ENCODE measurements at regions not wholly inside any gene's neighbourhood (a gene's known extent, or its start where the extent isn't known, plus 50 kb on each side); places are given as distances from the start of the nearest gene placed in this dataset.

DNA sequence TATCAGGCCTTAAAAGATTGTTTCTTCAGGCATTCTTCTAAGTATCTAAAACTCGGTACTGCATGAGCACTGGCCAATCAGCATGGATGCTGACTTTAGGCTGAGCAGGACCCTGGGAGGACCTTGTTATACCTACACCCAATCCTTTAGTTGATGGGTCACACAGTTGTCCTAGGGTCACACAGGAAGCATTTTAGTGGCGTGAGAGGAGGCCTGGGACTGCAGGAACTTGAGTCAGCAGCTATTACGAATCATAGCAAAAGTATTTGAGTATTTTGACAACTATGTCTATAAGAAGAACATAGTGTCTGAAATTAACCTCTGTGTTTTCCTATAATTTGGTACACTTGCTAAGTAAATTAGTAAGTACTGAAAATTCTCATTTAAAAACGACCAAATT lies 741.4 kb downstream of the HACE1 start:
- TF ChIP-seq TEAD4 (IDR thresholded peaks at IDR 0.05) (no peak), EP300 (IDR thresholded peaks at IDR 0.05; ENCODE audit: borderline replicate concordance) (no peak), RAD21 (IDR thresholded peaks at IDR 0.05; ENCODE audit: low read depth) (no peak), EGR1 (IDR thresholded peaks at IDR 0.05) (no peak), FOXM1 (IDR thresholded peaks at IDR 0.05; ENCODE audit: borderline replicate concordance, low read depth) (no peak), YY1 (IDR thresholded peaks at IDR 0.05; ENCODE audit: low read depth) (no peak), NFIC (IDR thresholded peaks at IDR 0.05) (no peak), TAF1 (IDR thresholded peaks at IDR 0.05; ENCODE audit: low read depth) (no peak), ZBTB7A (IDR thresholded peaks at IDR 0.05; ENCODE audit: low read depth) (no peak), CREB1 (IDR thresholded peaks at IDR 0.05; ENCODE audit: low read depth) (no peak), TCF12 (IDR thresholded peaks at IDR 0.05; ENCODE audit: low read depth) (no peak), CEBPB (IDR thresholded peaks at IDR 0.05) (no peak)
- TF ChIP-seq, protein P1, sequence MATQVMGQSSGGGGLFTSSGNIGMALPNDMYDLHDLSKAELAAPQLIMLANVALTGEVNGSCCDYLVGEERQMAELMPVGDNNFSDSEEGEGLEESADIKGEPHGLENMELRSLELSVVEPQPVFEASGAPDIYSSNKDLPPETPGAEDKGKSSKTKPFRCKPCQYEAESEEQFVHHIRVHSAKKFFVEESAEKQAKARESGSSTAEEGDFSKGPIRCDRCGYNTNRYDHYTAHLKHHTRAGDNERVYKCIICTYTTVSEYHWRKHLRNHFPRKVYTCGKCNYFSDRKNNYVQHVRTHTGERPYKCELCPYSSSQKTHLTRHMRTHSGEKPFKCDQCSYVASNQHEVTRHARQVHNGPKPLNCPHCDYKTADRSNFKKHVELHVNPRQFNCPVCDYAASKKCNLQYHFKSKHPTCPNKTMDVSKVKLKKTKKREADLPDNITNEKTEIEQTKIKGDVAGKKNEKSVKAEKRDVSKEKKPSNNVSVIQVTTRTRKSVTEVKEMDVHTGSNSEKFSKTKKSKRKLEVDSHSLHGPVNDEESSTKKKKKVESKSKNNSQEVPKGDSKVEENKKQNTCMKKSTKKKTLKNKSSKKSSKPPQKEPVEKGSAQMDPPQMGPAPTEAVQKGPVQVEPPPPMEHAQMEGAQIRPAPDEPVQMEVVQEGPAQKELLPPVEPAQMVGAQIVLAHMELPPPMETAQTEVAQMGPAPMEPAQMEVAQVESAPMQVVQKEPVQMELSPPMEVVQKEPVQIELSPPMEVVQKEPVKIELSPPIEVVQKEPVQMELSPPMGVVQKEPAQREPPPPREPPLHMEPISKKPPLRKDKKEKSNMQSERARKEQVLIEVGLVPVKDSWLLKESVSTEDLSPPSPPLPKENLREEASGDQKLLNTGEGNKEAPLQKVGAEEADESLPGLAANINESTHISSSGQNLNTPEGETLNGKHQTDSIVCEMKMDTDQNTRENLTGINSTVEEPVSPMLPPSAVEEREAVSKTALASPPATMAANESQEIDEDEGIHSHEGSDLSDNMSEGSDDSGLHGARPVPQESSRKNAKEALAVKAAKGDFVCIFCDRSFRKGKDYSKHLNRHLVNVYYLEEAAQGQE (IDR thresholded peaks at IDR 0.05; ENCODE audit: low read depth): no peak
- TF ChIP-seq, protein P2, sequence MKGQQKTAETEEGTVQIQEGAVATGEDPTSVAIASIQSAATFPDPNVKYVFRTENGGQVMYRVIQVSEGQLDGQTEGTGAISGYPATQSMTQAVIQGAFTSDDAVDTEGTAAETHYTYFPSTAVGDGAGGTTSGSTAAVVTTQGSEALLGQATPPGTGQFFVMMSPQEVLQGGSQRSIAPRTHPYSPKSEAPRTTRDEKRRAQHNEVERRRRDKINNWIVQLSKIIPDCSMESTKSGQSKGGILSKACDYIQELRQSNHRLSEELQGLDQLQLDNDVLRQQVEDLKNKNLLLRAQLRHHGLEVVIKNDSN (IDR thresholded peaks at IDR 0.05): no peak
- TF ChIP-seq, protein P3, sequence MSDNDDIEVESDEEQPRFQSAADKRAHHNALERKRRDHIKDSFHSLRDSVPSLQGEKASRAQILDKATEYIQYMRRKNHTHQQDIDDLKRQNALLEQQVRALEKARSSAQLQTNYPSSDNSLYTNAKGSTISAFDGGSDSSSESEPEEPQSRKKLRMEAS (IDR thresholded peaks at IDR 0.05): no peak

GRCh38 chr6:104109806-104110205 lies 749.9 kb downstream of the HACE1 start:
- no peak for TF ChIP-seq CEBPB (IDR thresholded peaks at IDR 0.05)
- TF ChIP-seq YY1 (IDR thresholded peaks at IDR 0.05; ENCODE audit: low read depth): no peak
- TF ChIP-seq EGR1 (IDR thresholded peaks at IDR 0.05): no peak
- no peak for TF ChIP-seq TEAD4 (IDR thresholded peaks at IDR 0.05)
- TF ChIP-seq TCF12 (IDR thresholded peaks at IDR 0.05; ENCODE audit: low read depth): no peak
- TF ChIP-seq RAD21 (IDR thresholded peaks at IDR 0.05; ENCODE audit: low read depth): no peak
- TF ChIP-seq, protein P2 (IDR thresholded peaks at IDR 0.05): no peak
- no peak for TF ChIP-seq FOXM1 (IDR thresholded peaks at IDR 0.05; ENCODE audit: borderline replicate concordance, low read depth)
- TF ChIP-seq, protein P1 (IDR thresholded peaks at IDR 0.05; ENCODE audit: low read depth): no peak
- no peak for TF ChIP-seq ZBTB7A (IDR thresholded peaks at IDR 0.05; ENCODE audit: low read depth)
- no peak for TF ChIP-seq NFIC (IDR thresholded peaks at IDR 0.05)
- TF ChIP-seq TAF1 (IDR thresholded peaks at IDR 0.05; ENCODE audit: low read depth): no peak
- no peak for TF ChIP-seq EP300 (IDR thresholded peaks at IDR 0.05; ENCODE audit: borderline replicate concordance)
- no peak for TF ChIP-seq CREB1 (IDR thresholded peaks at IDR 0.05; ENCODE audit: low read depth)
- TF ChIP-seq, protein P3 (IDR thresholded peaks at IDR 0.05): no peak

DNA sequence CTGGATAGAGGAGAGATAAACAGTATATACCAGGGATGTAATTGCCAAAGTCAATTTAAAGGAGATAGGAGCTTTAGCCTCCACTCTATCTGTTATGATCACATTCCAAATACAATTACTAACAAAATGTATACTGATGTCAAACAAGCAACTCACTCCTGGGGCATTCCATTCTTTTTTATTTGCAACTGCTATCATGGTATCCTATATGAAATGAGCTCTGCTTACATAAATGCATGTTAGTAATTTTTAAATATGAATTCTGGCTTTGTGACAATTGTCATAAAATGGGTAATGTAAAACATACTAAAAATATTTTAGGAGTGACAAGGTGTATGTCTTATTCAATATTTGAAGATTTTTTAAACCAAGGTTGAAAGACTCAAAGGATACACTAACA lies 751.1 kb downstream of the HACE1 start:
- TF ChIP-seq, protein P2 (IDR thresholded peaks at IDR 0.05): no peak
- TF ChIP-seq, protein P3 (IDR thresholded peaks at IDR 0.05): no peak
- TF ChIP-seq FOXM1 (IDR thresholded peaks at IDR 0.05; ENCODE audit: borderline replicate concordance, low read depth) (no peak), EGR1 (IDR thresholded peaks at IDR 0.05) (no peak), ZBTB7A (IDR thresholded peaks at IDR 0.05; ENCODE audit: low read depth) (no peak), CEBPB (IDR thresholded peaks at IDR 0.05) (no peak), NFIC (IDR thresholded peaks at IDR 0.05) (no peak), CREB1 (IDR thresholded peaks at IDR 0.05; ENCODE audit: low read depth) (no peak), TCF12 (IDR thresholded peaks at IDR 0.05; ENCODE audit: low read depth) (no peak), TEAD4 (IDR thresholded peaks at IDR 0.05) (no peak), EP300 (IDR thresholded peaks at IDR 0.05; ENCODE audit: borderline replicate concordance) (no peak), RAD21 (IDR thresholded peaks at IDR 0.05; ENCODE audit: low read depth) (no peak), YY1 (IDR thresholded peaks at IDR 0.05; ENCODE audit: low read depth) (no peak), TAF1 (IDR thresholded peaks at IDR 0.05; ENCODE audit: low read depth) (no peak)
- TF ChIP-seq, protein P1 (IDR thresholded peaks at IDR 0.05; ENCODE audit: low read depth): no peak

Measured in Ishikawa (cell line).